GM23338 (cell line): ENCODE measurements at regions not wholly inside any gene's neighbourhood (a gene's known extent, or its start where the extent isn't known, plus 50 kb on each side); places are given as distances from the start of the nearest gene placed in this dataset.

Source experiments
- ATAC-seq: fragments of 200-7000 bp; cut with Tn5 transposase; 3 replicates; pipeline ENCODE4 v1.9.1; 2020
- DNase-seq: peaks from one replicate; pipeline ENCODE4 v3.0.0-alpha.2; 2015; ENCODE audit warnings: low spot score
- H2AFZ ChIP-seq: fragments of 200-600 bp; sonication (generic); 2 replicates; pipeline ENCODE4 v1.8.0; 2016; ENCODE audit warnings: antibody characterized with exemption, mild to moderate bottlenecking, moderate library complexity
- H3F3A ChIP-seq: fragments of 200-600 bp; sonication (generic); replicated peaks from 2 replicates; pipeline ENCODE4 v1.8.0; 2017; ENCODE audit warnings: antibody characterized with exemption, mixed run types, low read depth
- H3K27ac ChIP-seq: fragments of 200-600 bp; sonication (generic); 2 replicates; pipeline ENCODE4 v1.6.1; 2016; ENCODE audit warnings: low read depth
- H3K27me3 ChIP-seq: fragments of 200-600 bp; sonication (generic); 2 replicates; pipeline ENCODE4 v1.8.0; 2016; ENCODE audit warnings: mild to moderate bottlenecking, mixed run types, moderate library complexity; ENCODE audit not compliant: insufficient read depth
- H3K36me3 ChIP-seq: fragments of 200-600 bp; sonication (generic); 2 replicates; pipeline ENCODE4 v1.8.0; 2016; ENCODE audit warnings: mild to moderate bottlenecking; ENCODE audit not compliant: insufficient read depth
- H3K4me1 ChIP-seq: fragments of 200-600 bp; sonication (generic); 2 replicates; pipeline ENCODE4 v1.8.0; 2016; ENCODE audit warnings: mild to moderate bottlenecking, moderate library complexity; ENCODE audit not compliant: insufficient read depth
- H3K4me2 ChIP-seq: fragments of 200-600 bp; sonication (generic); 2 replicates; pipeline ENCODE4 v1.7.1; 2017; ENCODE audit warnings: mixed run types
- H3K4me3 ChIP-seq: fragments of 200-600 bp; sonication (generic); 2 replicates; pipeline ENCODE4 v1.6.1; 2016; ENCODE audit warnings: mixed run types
- H3K79me2 ChIP-seq: fragments of 200-600 bp; sonication (generic); replicated peaks from 2 replicates; pipeline ENCODE4 v1.8.0; 2017; ENCODE audit warnings: mild to moderate bottlenecking; ENCODE audit not compliant: insufficient read depth
- H3K9me2 ChIP-seq: fragments of 200-600 bp; sonication (generic); 2 replicates; pipeline ENCODE4 v1.8.0; 2017; ENCODE audit not compliant: insufficient read depth
- H4K20me1 ChIP-seq: fragments of 200-600 bp; sonication (generic); replicated peaks from 2 replicates; pipeline ENCODE4 v1.8.0; 2017; ENCODE audit warnings: mild to moderate bottlenecking; ENCODE audit not compliant: insufficient read depth
- H3K27ac Mint-ChIP-seq: 2 replicates; pipeline ENCODE4 v1.8.0; 2020; ENCODE audit warnings: inconsistent platforms, mild to moderate bottlenecking, moderate library complexity, mixed read lengths
- H3K27me3 Mint-ChIP-seq: 3 replicates; pipeline ENCODE4 v1.8.0; 2022; ENCODE audit warnings: low read depth, mild to moderate bottlenecking, moderate library complexity, mixed read lengths, inconsistent platforms; ENCODE audit not compliant: insufficient read depth, poor library complexity
- H3K36me3 Mint-ChIP-seq: 3 replicates; pipeline ENCODE4 v1.8.0; 2021; ENCODE audit warnings: low read depth, mild to moderate bottlenecking, inconsistent platforms, moderate library complexity, mixed read lengths
- H3K4me1 Mint-ChIP-seq: 3 replicates; pipeline ENCODE4 v1.8.0; 2020; ENCODE audit warnings: mild to moderate bottlenecking, inconsistent platforms, mixed read lengths
- H3K4me3 Mint-ChIP-seq: 3 replicates; pipeline ENCODE4 v1.8.0; 2021; ENCODE audit warnings: moderate library complexity, mild to moderate bottlenecking, inconsistent platforms, mixed read lengths
- H3K9me3 Mint-ChIP-seq: 3 replicates; pipeline ENCODE4 v1.8.0; 2020; ENCODE audit warnings: moderate library complexity, mild to moderate bottlenecking, inconsistent platforms, mixed read lengths
- CREB1 ChIP-seq: fragments of 250-450 bp; sonication (Bioruptor Pico); IDR thresholded peaks from 2 replicates; pipeline ENCODE4 v1.5.0; 2020; ENCODE audit warnings: low read depth, mild to moderate bottlenecking, moderate library complexity
- JUNB ChIP-seq: IDR thresholded peaks from one replicate; pipeline ENCODE4 v1.6.1; 2016; ENCODE audit warnings: antibody characterized with exemption; ENCODE audit not compliant: unreplicated experiment
- NANOG ChIP-seq: IDR thresholded peaks from 2 replicates; pipeline ENCODE4 v1.6.1; 2016; ENCODE audit warnings: antibody characterized with exemption, borderline replicate concordance
- TF ChIP-seq, protein P1 (sequence below): fragments of 250-450 bp; sonication (Bioruptor Pico); IDR thresholded peaks from 2 replicates; pipeline ENCODE4 v1.5.0; 2020; ENCODE audit warnings: mild to moderate bottlenecking, moderate library complexity
- TF ChIP-seq, protein P2 (sequence below): IDR thresholded peaks from one replicate; pipeline ENCODE4 v1.6.1; 2018; ENCODE audit warnings: antibody characterized with exemption; ENCODE audit not compliant: unreplicated experiment

DNA sequence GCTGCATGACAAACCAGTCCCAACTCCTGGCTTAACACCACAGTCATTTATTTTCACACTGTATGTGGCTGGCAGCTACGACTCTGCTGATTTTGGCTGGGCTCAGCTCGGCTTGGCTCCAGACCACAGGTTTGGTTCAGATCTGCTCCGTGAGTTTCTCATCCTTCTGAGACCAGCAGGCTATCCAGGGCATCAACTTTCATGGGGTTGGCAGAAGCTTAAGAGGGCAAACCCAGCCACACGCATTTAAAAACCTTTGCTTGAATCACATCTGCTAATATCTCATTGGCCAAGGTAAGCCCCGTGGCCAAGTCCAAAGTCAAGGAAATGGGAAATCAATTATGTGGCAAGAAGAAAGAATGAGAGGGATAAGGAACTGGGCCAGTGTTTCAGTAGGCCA lies 574.2 kb downstream of the MATN1 start:
- H3K4me3 ChIP-seq: no peak overlapping the region
- no peaks in the 10 kb centered on the region for H3F3A ChIP-seq
- Mint-ChIP-seq H3K4me1 (peaks cover 4% of the 10 kb centered on the region), H3K27me3 (peaks cover 10% of the 10 kb centered on the region), H3K4me3 (no peak overlapping the region), H3K9me3 (peaks cover 60% of the 10 kb centered on the region), H3K36me3 (peaks cover 22% of the 10 kb centered on the region), H3K27ac (no peak overlapping the region)
- H3K4me2 ChIP-seq: no peak overlapping the region
- H3K4me1 ChIP-seq: peaks cover 8% of the 10 kb centered on the region; the same call in 1 of the 2 replicates
- no peaks in the 10 kb centered on the region for H4K20me1 ChIP-seq
- H3K36me3 ChIP-seq: peaks cover 14% of the 10 kb centered on the region; the same call in 1 of the 2 replicates
- DNase-seq (no peak), ATAC-seq (no peak)
- H2AFZ ChIP-seq: no peak overlapping the region
- H3K9me2 ChIP-seq: peaks cover 5% of the 10 kb centered on the region; the same call in 1 of the 2 replicates
- no peak overlapping the region for H3K27ac ChIP-seq
- TF ChIP-seq CREB1 (no peak), JUNB (no peak), NANOG (no peak)
- TF ChIP-seq, protein P1, sequence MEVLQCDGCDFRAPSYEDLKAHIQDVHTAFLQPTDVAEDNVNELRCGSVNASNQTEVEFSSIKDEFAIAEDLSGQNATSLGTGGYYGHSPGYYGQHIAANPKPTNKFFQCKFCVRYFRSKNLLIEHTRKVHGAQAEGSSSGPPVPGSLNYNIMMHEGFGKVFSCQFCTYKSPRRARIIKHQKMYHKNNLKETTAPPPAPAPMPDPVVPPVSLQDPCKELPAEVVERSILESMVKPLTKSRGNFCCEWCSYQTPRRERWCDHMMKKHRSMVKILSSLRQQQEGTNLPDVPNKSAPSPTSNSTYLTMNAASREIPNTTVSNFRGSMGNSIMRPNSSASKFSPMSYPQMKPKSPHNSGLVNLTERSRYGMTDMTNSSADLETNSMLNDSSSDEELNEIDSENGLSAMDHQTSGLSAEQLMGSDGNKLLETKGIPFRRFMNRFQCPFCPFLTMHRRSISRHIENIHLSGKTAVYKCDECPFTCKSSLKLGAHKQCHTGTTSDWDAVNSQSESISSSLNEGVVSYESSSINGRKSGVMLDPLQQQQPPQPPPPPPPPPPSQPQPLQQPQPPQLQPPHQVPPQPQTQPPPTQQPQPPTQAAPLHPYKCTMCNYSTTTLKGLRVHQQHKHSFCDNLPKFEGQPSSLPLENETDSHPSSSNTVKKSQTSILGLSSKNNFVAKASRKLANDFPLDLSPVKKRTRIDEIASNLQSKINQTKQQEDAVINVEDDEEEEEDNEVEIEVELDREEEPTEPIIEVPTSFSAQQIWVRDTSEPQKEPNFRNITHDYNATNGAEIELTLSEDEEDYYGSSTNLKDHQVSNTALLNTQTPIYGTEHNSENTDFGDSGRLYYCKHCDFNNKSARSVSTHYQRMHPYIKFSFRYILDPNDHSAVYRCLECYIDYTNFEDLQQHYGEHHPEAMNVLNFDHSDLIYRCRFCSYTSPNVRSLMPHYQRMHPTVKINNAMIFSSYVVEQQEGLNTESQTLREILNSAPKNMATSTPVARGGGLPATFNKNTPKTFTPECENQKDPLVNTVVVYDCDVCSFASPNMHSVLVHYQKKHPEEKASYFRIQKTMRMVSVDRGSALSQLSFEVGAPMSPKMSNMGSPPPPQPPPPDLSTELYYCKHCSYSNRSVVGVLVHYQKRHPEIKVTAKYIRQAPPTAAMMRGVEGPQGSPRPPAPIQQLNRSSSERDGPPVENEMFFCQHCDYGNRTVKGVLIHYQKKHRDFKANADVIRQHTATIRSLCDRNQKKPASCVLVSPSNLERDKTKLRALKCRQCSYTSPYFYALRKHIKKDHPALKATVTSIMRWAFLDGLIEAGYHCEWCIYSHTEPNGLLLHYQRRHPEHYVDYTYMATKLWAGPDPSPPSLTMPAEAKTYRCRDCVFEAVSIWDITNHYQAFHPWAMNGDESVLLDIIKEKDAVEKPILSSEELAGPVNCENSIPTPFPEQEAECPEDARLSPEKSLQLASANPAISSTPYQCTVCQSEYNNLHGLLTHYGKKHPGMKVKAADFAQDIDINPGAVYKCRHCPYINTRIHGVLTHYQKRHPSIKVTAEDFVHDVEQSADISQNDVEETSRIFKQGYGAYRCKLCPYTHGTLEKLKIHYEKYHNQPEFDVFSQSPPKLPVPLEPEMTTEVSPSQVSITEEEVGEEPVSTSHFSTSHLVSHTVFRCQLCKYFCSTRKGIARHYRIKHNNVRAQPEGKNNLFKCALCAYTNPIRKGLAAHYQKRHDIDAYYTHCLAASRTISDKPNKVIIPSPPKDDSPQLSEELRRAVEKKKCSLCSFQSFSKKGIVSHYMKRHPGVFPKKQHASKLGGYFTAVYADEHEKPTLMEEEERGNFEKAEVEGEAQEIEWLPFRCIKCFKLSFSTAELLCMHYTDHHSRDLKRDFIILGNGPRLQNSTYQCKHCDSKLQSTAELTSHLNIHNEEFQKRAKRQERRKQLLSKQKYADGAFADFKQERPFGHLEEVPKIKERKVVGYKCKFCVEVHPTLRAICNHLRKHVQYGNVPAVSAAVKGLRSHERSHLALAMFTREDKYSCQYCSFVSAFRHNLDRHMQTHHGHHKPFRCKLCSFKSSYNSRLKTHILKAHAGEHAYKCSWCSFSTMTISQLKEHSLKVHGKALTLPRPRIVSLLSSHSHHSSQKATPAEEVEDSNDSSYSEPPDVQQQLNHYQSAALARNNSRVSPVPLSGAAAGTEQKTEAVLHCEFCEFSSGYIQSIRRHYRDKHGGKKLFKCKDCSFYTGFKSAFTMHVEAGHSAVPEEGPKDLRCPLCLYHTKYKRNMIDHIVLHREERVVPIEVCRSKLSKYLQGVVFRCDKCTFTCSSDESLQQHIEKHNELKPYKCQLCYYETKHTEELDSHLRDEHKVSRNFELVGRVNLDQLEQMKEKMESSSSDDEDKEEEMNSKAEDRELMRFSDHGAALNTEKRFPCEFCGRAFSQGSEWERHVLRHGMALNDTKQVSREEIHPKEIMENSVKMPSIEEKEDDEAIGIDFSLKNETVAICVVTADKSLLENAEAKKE (CRISPR knock-in tag): no peak
- TF ChIP-seq, protein P2, sequence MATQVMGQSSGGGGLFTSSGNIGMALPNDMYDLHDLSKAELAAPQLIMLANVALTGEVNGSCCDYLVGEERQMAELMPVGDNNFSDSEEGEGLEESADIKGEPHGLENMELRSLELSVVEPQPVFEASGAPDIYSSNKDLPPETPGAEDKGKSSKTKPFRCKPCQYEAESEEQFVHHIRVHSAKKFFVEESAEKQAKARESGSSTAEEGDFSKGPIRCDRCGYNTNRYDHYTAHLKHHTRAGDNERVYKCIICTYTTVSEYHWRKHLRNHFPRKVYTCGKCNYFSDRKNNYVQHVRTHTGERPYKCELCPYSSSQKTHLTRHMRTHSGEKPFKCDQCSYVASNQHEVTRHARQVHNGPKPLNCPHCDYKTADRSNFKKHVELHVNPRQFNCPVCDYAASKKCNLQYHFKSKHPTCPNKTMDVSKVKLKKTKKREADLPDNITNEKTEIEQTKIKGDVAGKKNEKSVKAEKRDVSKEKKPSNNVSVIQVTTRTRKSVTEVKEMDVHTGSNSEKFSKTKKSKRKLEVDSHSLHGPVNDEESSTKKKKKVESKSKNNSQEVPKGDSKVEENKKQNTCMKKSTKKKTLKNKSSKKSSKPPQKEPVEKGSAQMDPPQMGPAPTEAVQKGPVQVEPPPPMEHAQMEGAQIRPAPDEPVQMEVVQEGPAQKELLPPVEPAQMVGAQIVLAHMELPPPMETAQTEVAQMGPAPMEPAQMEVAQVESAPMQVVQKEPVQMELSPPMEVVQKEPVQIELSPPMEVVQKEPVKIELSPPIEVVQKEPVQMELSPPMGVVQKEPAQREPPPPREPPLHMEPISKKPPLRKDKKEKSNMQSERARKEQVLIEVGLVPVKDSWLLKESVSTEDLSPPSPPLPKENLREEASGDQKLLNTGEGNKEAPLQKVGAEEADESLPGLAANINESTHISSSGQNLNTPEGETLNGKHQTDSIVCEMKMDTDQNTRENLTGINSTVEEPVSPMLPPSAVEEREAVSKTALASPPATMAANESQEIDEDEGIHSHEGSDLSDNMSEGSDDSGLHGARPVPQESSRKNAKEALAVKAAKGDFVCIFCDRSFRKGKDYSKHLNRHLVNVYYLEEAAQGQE: no peak
- no peaks in the 10 kb centered on the region for H3K27me3 ChIP-seq
- no peaks in the 10 kb centered on the region for H3K79me2 ChIP-seq
